ENCODE measurements at regions not wholly inside any gene's neighbourhood (a gene's known extent, or its start where the extent isn't known, plus 50 kb on each side); places are given as distances from the start of the nearest gene placed in this dataset.

GRCh38 chr2:16034151-16034974 is 94.0 kb downstream of the MYCN start:
- no peaks in the 10 kb centered on the region for H3K9me3 ChIP-seq (ENCODE audit: insufficient read depth, low read length)
- DNase-seq (ENCODE audit: low read depth, low spot score), result peak; percentile 59
- peaks cover 11% of the 10 kb centered on the region for H3K4me1 ChIP-seq (ENCODE audit: insufficient read depth, insufficient read length)

GRCh38 chr2:16033032-16033293 is 92.6 kb downstream of the MYCN start:
- no peak overlapping the region for H3K9ac ChIP-seq (ENCODE audit: insufficient read length, low read depth)
- H3K36me3 ChIP-seq (ENCODE audit: insufficient read depth, insufficient read length, low read length), result no peaks in the 10 kb centered on the region
- H3K9me3 ChIP-seq (ENCODE audit: insufficient read depth, low read length), result no peaks in the 10 kb centered on the region
- DNase-seq (ENCODE audit: low read depth, low spot score), result no peak
- H3K4me1 ChIP-seq (ENCODE audit: insufficient read depth, insufficient read length), result peaks cover 6% of the 10 kb centered on the region
- TF ChIP-seq SUZ12 (IDR thresholded peaks at IDR 0.05; ENCODE audit: extremely low read depth, insufficient read depth, insufficient read length) (no peak), ZNF274 (IDR thresholded peaks at IDR 0.05; ENCODE audit: low read depth, low read length) (no peak), YY1 (IDR thresholded peaks at IDR 0.05; ENCODE audit: insufficient read depth, insufficient read length) (no peak)
- no peak overlapping the region for H3K4me3 ChIP-seq (ENCODE audit: insufficient read length, low read depth)
- H3K27me3 ChIP-seq (ENCODE audit: insufficient read depth, insufficient read length), result no peaks in the 10 kb centered on the region

More at GRCh38 chr2:16034151-16034974, 94.0 kb downstream of the MYCN start:
- TF ChIP-seq YY1 (IDR thresholded peaks at IDR 0.05; ENCODE audit: insufficient read depth, insufficient read length), result no peak
- TF ChIP-seq ZNF274 (IDR thresholded peaks at IDR 0.05; ENCODE audit: low read depth, low read length), result no peak
- TF ChIP-seq SUZ12 (IDR thresholded peaks at IDR 0.05; ENCODE audit: extremely low read depth, insufficient read depth, insufficient read length), result no peak
- Histone ChIP-seq H3K36me3 (ENCODE audit: insufficient read depth, insufficient read length, low read length) (no peaks in the 10 kb centered on the region), H3K9ac (ENCODE audit: insufficient read length, low read depth) (peak overlapping the region; percentile 17), H3K4me3 (ENCODE audit: insufficient read length, low read depth) (no peak overlapping the region), H3K27me3 (ENCODE audit: insufficient read depth, insufficient read length) (no peaks in the 10 kb centered on the region)

DNA sequence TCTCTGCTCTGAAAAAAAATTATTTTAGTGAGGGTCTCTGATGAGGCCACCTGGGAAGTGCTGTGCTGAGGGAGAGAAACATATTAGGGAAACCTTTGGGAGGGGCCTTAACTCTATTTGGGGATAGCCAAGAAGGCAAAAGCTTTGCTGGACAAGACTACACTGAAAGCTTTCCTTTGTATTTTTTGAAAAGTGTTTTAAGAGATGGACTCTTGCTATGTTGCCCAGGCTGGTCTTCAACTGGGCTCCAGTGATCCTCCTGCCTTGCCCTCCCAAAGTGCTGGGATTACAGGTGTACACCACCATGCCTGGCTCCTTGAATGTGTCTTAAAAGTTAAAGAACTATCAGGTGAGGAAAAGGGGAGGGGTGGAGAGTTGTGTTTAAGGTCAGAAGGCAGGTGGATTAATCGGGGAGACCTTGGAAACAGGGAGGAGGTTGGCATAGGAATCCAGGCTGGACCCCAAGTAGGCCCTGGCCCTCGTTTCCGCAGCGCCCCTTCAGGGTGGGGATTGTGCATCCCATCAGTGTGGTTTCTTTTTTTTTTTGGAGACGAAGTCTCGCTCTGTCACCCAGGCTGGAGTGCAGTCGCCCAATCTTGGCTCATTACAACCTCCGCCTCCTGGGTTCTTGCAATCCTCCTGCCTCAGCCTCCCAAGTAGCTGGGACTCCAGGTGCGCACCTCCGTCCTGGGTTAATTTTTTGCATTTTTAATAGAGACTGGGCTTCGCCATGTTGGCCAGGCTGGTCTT is 92.1 kb downstream of the MYCN start:
- DNase-seq (ENCODE audit: low read depth, low spot score), result no peak
- no peak for TF ChIP-seq SUZ12 (IDR thresholded peaks at IDR 0.05; ENCODE audit: extremely low read depth, insufficient read depth, insufficient read length)
- TF ChIP-seq ZNF274 (IDR thresholded peaks at IDR 0.05; ENCODE audit: low read depth, low read length), result no peak

DNA sequence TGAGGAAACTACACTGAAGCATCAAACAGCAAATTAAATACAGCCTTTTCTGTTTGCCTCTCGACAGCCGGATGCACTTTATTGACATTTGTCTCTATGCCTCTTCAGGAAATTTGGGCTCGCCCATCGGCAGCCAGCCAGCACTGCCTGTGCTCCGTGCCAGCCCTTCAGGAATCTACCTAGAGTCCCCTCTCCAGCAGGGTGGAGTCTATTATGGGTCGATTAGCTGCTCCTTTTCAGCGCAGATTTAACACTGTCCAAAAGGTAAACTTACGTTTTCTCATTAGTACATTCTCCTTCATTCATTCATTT is 91.5 kb downstream of the MYCN start:
- Histone ChIP-seq H3K27me3 (ENCODE audit: insufficient read depth, insufficient read length) (no peaks in the 10 kb centered on the region), H3K9ac (ENCODE audit: insufficient read length, low read depth) (no peak overlapping the region), H3K9me3 (ENCODE audit: insufficient read depth, low read length) (no peaks in the 10 kb centered on the region), H3K4me1 (ENCODE audit: insufficient read depth, insufficient read length) (peaks cover 6% of the 10 kb centered on the region), H3K4me3 (ENCODE audit: insufficient read length, low read depth) (no peak overlapping the region), H3K36me3 (ENCODE audit: insufficient read depth, insufficient read length, low read length) (no peaks in the 10 kb centered on the region)
- no peak for DNase-seq (ENCODE audit: low read depth, low spot score)
- TF ChIP-seq ZNF274 (IDR thresholded peaks at IDR 0.05; ENCODE audit: low read depth, low read length) (no peak), SUZ12 (IDR thresholded peaks at IDR 0.05; ENCODE audit: extremely low read depth, insufficient read depth, insufficient read length) (no peak), YY1 (IDR thresholded peaks at IDR 0.05; ENCODE audit: insufficient read depth, insufficient read length) (no peak)

More for the DNA sequence above, 92.1 kb downstream of the MYCN start:
- Histone ChIP-seq H3K4me1 (ENCODE audit: insufficient read depth, insufficient read length) (peaks cover 6% of the 10 kb centered on the region), H3K4me3 (ENCODE audit: insufficient read length, low read depth) (no peak overlapping the region), H3K9me3 (ENCODE audit: insufficient read depth, low read length) (no peaks in the 10 kb centered on the region), H3K36me3 (ENCODE audit: insufficient read depth, insufficient read length, low read length) (no peaks in the 10 kb centered on the region), H3K9ac (ENCODE audit: insufficient read length, low read depth) (no peak overlapping the region), H3K27me3 (ENCODE audit: insufficient read depth, insufficient read length) (no peaks in the 10 kb centered on the region)

- TF ChIP-seq ZNF274 (IDR thresholded peaks at IDR 0.05; ENCODE audit: low read depth, low read length), result no peak
- no peak for TF ChIP-seq YY1 (IDR thresholded peaks at IDR 0.05; ENCODE audit: insufficient read depth, insufficient read length)
- Histone ChIP-seq H3K9ac (ENCODE audit: insufficient read length, low read depth) (no peak overlapping the region), H3K36me3 (ENCODE audit: insufficient read depth, insufficient read length, low read length) (no peaks in the 10 kb centered on the region), H3K4me3 (ENCODE audit: insufficient read length, low read depth) (no peak overlapping the region), H3K27me3 (ENCODE audit: insufficient read depth, insufficient read length) (no peaks in the 10 kb centered on the region), H3K4me1 (ENCODE audit: insufficient read depth, insufficient read length) (peaks cover 6% of the 10 kb centered on the region), H3K9me3 (ENCODE audit: insufficient read depth, low read length) (no peaks in the 10 kb centered on the region)
- DNase-seq (ENCODE audit: low read depth, low spot score), result no peak
These were observed 90.9 kb downstream of the MYCN start for GRCh38 chr2:16031058-16031847.

DNA sequence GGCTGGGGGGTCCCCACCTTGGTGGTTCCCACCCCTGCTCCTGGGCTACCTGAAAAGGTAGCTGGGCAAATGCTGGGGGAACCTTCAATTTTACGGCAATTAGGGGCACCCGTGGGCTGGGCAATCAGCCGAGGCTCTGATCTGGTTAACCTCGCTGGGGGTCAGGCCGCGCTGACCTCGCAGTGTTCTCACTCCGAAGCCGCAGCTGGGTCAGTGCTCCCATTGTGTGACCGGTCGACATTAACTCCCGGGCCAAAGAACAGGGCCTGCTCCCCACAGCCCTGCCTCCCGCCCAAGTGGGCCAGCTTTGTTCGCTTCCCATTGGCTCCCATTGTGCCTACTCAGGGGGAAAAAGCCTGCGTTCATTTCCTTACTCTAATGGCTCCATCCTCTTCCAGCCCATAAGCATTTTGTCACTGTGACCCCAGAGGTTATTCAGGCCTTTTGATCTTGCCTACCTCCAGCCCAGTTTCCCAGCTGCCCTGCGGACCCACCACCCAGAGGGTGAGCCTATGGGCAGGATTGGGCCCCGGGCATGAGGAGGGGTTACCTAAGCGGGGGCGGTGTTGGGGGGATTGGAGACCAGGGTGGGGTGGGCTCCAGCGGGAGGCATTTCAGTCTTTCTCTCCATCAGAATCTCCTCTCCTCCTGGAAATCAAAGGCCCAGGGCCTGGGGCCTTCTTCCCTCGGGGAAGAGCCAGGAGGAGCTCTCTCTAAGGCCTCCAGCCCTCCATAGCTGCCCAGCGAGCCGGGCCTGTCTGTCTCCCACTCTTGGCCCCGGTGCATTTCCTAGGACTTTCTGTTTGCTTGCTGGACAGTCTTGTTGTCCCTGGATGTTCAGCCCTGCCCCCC is 90.1 kb downstream of the MYCN start:
- H3K27me3 ChIP-seq (ENCODE audit: insufficient read depth, insufficient read length), result no peaks in the 10 kb centered on the region
- no peak for TF ChIP-seq SUZ12 (IDR thresholded peaks at IDR 0.05; ENCODE audit: extremely low read depth, insufficient read depth, insufficient read length)
- no peak for TF ChIP-seq ZNF274 (IDR thresholded peaks at IDR 0.05; ENCODE audit: low read depth, low read length)
- no peak for TF ChIP-seq YY1 (IDR thresholded peaks at IDR 0.05; ENCODE audit: insufficient read depth, insufficient read length)

More for the DNA sequence above, 90.1 kb downstream of the MYCN start:
- no peak for DNase-seq (ENCODE audit: low read depth, low spot score)
- H3K9me3 ChIP-seq (ENCODE audit: insufficient read depth, low read length), result no peaks in the 10 kb centered on the region
- no peak overlapping the region for H3K9ac ChIP-seq (ENCODE audit: insufficient read length, low read depth)
- no peaks in the 10 kb centered on the region for H3K36me3 ChIP-seq (ENCODE audit: insufficient read depth, insufficient read length, low read length)
- no peak overlapping the region for H3K4me3 ChIP-seq (ENCODE audit: insufficient read length, low read depth)
- H3K4me1 ChIP-seq (ENCODE audit: insufficient read depth, insufficient read length), result peaks cover 6% of the 10 kb centered on the region
